ACC112 (cell line): ENCODE measurements at regions not wholly inside any gene's neighbourhood (a gene's known extent, or its start where the extent isn't known, plus 50 kb on each side); places are given as distances from the start of the nearest gene placed in this dataset.
"Not testable (repeated sequence)": the region's sequence is repeated elsewhere in the genome, so short reads cannot be mapped to it uniquely, and the experiment has no call there.

Experiments used
- H2AFZ ChIP-seq: fragments of 200-600 bp; sonication (generic); one replicate; pipeline ENCODE4 v1.6.0; 2017; ENCODE audit warnings: antibody characterized with exemption, low read length; ENCODE audit not compliant: unreplicated experiment
- H3K27ac ChIP-seq: fragments of 200-600 bp; sonication (generic); 2 replicates; pipeline ENCODE4 v1.5.1; 2014; ENCODE audit warnings: low read depth, mild to moderate bottlenecking, antibody characterized with exemption, low read length, moderate library complexity
- H3K27me3 ChIP-seq: fragments of 200-600 bp; sonication (generic); 2 replicates; pipeline ENCODE4 v1.6.1; 2014; ENCODE audit warnings: mild to moderate bottlenecking, antibody characterized with exemption, low read length, moderate library complexity, mixed read lengths; ENCODE audit not compliant: insufficient read depth
- H3K36me3 ChIP-seq: fragments of 200-600 bp; sonication (generic); 2 replicates; pipeline ENCODE4 v1.6.1; 2016; ENCODE audit warnings: mild to moderate bottlenecking, antibody characterized with exemption, low read length, moderate library complexity, mixed read lengths; ENCODE audit not compliant: insufficient read depth
- H3K4me1 ChIP-seq: fragments of 200-600 bp; sonication (generic); one replicate; pipeline ENCODE4 v1.6.1; 2016; ENCODE audit warnings: low read length, mixed read lengths; ENCODE audit not compliant: insufficient read depth, unreplicated experiment, control insufficient read depth
- H3K4me3 ChIP-seq: fragments of 200-600 bp; sonication (generic); 2 replicates; pipeline ENCODE4 v1.5.1; 2014; ENCODE audit warnings: mild to moderate bottlenecking, low read depth, low read length
- H3K79me2 ChIP-seq: fragments of 200-600 bp; sonication (generic); one replicate; pipeline ENCODE4 v1.6.0; 2016; ENCODE audit warnings: low read length; ENCODE audit not compliant: control insufficient read depth, unreplicated experiment, insufficient read depth

GRCh38 chr14:105624346-105624745, 98.0 kb downstream of the TMEM121 start:
- H3K27me3 ChIP-seq, H3K4me3 ChIP-seq, H3K36me3 ChIP-seq, H3K4me1 ChIP-seq, H3K79me2 ChIP-seq, H3K27ac ChIP-seq, H2AFZ ChIP-seq: not testable (repeated sequence)

GRCh38 chr14:105624749-105625434, 98.5 kb downstream of the TMEM121 start:
- H3K79me2 ChIP-seq, H3K4me3 ChIP-seq, H3K27me3 ChIP-seq, H3K27ac ChIP-seq, H3K4me1 ChIP-seq, H3K36me3 ChIP-seq, H2AFZ ChIP-seq: not testable (repeated sequence)

- H2AFZ ChIP-seq, H3K4me3 ChIP-seq, H3K4me1 ChIP-seq, H3K79me2 ChIP-seq, H3K27me3 ChIP-seq, H3K27ac ChIP-seq, H3K36me3 ChIP-seq: not testable (repeated sequence)
Measured at GRCh38 chr14:105625448-105625847, 99.1 kb downstream of the TMEM121 start.

DNA sequence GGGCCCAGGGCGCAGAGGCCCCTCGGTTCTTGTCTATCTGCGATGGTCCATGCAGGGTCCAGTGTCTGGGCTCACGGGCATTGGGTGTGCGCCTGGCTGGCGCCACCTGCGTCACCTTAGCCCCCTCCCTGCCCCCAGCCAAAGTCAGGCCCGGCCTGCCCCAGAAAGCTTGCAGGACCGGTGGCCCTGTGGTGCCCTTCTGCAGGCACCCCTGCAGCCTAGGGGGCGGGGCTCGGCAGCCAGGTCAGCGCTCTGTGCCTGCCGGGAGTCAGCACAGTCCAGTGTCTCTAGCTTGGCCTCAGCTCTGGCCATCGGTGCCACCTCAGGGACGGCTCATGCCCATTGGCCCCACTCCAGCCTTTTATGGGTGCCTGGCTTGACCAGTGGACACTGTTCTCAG, 99.7 kb downstream of the TMEM121 start:
- H3K79me2 ChIP-seq, H2AFZ ChIP-seq, H3K4me1 ChIP-seq, H3K27ac ChIP-seq, H3K4me3 ChIP-seq, H3K36me3 ChIP-seq, H3K27me3 ChIP-seq: not testable (repeated sequence)

- not testable (repeated sequence) for H3K4me3 ChIP-seq, H3K79me2 ChIP-seq, H3K36me3 ChIP-seq, H3K4me1 ChIP-seq, H3K27me3 ChIP-seq, H2AFZ ChIP-seq, H3K27ac ChIP-seq
Measured at GRCh38 chr14:105626651-105627050, 100.3 kb downstream of the TMEM121 start.

DNA sequence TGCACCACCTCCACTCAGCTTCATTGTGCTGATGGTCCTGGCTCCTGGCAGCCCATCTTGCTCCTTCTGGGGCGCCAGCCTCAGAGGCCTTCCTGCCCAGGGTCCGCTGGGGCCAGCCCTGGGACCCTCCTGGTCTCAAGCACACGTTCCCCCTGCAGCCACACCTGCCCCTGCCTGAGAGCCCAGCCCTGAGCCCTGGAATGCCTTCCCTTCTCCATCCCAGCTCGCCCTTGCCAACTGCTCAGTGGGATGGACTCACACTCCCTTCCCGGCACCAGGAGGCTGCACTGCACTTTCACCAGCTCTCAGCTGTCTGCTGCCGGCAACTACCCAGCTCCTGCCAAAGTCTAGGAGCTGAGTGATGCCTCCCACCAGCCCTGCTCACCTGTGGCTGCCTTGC, 100.9 kb downstream of the TMEM121 start:
- H3K36me3 ChIP-seq, H3K27ac ChIP-seq, H3K4me3 ChIP-seq, H3K79me2 ChIP-seq, H3K4me1 ChIP-seq, H3K27me3 ChIP-seq, H2AFZ ChIP-seq: not testable (repeated sequence)

GRCh38 chr14:105627701-105628100, 101.3 kb downstream of the TMEM121 start:
- Histone ChIP-seq H3K36me3 (no peaks in the 10 kb centered on the region), H3K27ac (no peak overlapping the region), H3K79me2 (no peaks in the 10 kb centered on the region), H3K27me3 (no peaks in the 10 kb centered on the region), H3K4me3 (no peak overlapping the region), H3K4me1 (no peaks in the 10 kb centered on the region), H2AFZ (no peak overlapping the region)

GRCh38 chr14:105628126-105628525, 101.7 kb downstream of the TMEM121 start:
- H3K27me3 ChIP-seq, H3K79me2 ChIP-seq, H2AFZ ChIP-seq, H3K27ac ChIP-seq, H3K4me3 ChIP-seq, H3K4me1 ChIP-seq, H3K36me3 ChIP-seq: not testable (repeated sequence)

- not testable (repeated sequence) for H2AFZ ChIP-seq, H3K4me1 ChIP-seq, H3K79me2 ChIP-seq, H3K27ac ChIP-seq, H3K4me3 ChIP-seq, H3K36me3 ChIP-seq, H3K27me3 ChIP-seq
Measured at GRCh38 chr14:105628531-105629067, 102.2 kb downstream of the TMEM121 start.

DNA sequence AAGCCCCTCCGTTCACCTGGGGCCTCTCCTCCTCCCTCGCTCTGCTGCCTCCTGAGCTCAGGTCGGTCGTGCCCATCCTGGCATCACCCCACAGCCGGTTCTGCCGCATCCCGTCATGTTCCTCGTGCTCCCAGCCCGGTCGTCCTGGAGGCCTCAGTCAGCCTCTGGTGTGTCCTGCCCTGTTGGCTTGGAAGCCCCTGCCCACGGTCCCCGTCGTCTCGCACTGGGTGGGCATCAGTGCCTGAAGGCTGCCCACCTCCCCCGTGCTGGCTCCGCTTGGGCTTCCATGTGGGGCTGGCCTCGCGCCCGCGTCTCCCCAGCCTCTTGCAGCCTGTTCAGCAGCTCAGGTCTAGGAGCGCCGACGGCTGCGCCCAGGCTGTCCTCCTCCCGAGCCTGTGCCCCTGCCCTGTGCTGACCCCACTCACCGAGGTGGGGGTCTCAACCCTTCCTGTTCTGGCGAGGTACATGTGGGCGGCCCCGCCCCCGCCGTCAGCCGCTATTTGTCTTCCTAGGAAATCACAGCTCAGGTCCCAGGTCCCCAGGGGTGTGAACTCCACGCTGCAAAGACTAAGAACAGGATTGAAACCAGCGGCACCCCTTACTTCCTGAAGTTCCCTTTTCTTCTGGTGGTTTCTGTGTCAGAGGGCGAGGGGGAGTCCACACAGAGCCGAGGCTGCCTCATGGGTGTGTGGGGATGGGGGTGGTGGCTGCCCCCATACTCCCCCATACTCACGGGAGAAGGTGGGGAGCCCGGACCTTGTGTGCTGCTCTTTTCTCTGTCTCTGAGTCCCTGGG, 102.9 kb downstream of the TMEM121 start:
- not testable (repeated sequence) for H3K79me2 ChIP-seq, H3K27me3 ChIP-seq, H3K4me3 ChIP-seq, H3K27ac ChIP-seq, H3K4me1 ChIP-seq, H3K36me3 ChIP-seq, H2AFZ ChIP-seq

DNA sequence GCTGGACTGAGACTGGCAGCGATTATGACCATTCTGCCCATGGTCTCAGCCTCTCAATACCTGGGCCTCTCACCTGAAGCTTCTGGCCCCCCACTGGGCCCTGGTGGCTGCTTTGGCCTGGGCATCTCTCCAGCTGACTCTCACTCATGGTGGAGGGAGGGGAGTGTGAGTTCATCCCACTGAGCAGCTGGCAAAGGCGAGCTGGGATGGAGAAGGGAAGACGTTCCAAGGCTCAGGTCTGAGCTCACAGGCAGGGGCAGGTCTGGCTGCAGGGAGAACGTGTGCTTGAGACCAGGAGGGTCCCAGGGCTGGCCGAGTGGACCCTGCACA, 103.5 kb downstream of the TMEM121 start:
- Histone ChIP-seq H3K36me3 (no peaks in the 10 kb centered on the region), H3K79me2 (no peaks in the 10 kb centered on the region), H3K27ac (no peak overlapping the region), H3K4me3 (no peak overlapping the region), H3K4me1 (no peaks in the 10 kb centered on the region), H2AFZ (no peak overlapping the region), H3K27me3 (no peaks in the 10 kb centered on the region)
